ENCODE measurements at regions not wholly inside any gene's neighbourhood (a gene's known extent, or its start where the extent isn't known, plus 50 kb on each side); places are given as distances from the start of the nearest gene placed in this dataset.
"Not testable (repeated sequence)": the region's sequence is repeated elsewhere in the genome, so short reads cannot be mapped to it uniquely, and the experiment has no call there.

DNA sequence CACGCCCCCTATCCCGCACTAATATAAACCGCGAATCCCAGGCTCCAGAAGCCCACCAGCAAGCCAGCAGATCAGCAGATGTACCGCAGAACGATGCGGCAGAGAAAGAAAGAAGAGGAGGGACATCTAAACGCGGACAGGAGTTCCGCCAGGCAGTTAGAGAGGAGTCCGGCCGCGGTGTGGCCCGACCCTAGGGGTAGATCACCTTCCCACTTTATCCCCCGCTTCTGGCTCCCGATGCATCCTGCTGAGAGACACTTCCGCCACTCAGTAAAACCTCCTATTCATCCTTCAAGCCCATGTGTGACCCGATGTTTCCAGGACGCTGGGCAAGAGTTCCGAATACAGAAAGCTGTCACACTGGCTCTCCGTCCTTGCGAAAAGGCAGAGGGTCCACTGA lies 1046.8 kb downstream of the SLITRK5 start:
- H3K4me1 ChIP-seq, result no peaks in the 10 kb centered on the region
- H3K27ac ChIP-seq, result no peak overlapping the region
- H3K4me3 ChIP-seq, result no peak overlapping the region
- no peak for ATAC-seq
- H3K27me3 ChIP-seq, result no peaks in the 10 kb centered on the region
- TF ChIP-seq POLR2A (IDR thresholded peaks at IDR 0.05) (no peak), EP300 (IDR thresholded peaks at IDR 0.05) (no peak), POLR2AphosphoS5 (IDR thresholded peaks at IDR 0.05) (no peak)
- WGBS, 2 donors (ENCODE audit: low coverage in 1 of 2), result 100% methylated on average over 1 to 3 of the region's 22 CpGs
- H3K36me3 ChIP-seq, result no peaks in the 10 kb centered on the region
- peaks cover 0 to 8% (median 0%) of the 10 kb centered on the region in 3 donors for H3K9me3 ChIP-seq

- Histone ChIP-seq H3K27ac (no peak overlapping the region), H3K9me3 (peaks cover 0 to 8% (median 0%) of the 10 kb centered on the region in 3 donors), H3K27me3 (no peaks in the 10 kb centered on the region), H3K4me3 (no peak overlapping the region), H3K36me3 (no peaks in the 10 kb centered on the region), H3K4me1 (no peaks in the 10 kb centered on the region)
- ATAC-seq, result no peak
- WGBS, 2 donors (ENCODE audit: low coverage in 1 of 2), result 75 to 100% methylated on average over 1 of the region's 1 CpG
- TF ChIP-seq EP300 (IDR thresholded peaks at IDR 0.05) (no peak), POLR2AphosphoS5 (IDR thresholded peaks at IDR 0.05) (no peak), POLR2A (IDR thresholded peaks at IDR 0.05) (no peak)
- TF ChIP-seq, protein P1, sequence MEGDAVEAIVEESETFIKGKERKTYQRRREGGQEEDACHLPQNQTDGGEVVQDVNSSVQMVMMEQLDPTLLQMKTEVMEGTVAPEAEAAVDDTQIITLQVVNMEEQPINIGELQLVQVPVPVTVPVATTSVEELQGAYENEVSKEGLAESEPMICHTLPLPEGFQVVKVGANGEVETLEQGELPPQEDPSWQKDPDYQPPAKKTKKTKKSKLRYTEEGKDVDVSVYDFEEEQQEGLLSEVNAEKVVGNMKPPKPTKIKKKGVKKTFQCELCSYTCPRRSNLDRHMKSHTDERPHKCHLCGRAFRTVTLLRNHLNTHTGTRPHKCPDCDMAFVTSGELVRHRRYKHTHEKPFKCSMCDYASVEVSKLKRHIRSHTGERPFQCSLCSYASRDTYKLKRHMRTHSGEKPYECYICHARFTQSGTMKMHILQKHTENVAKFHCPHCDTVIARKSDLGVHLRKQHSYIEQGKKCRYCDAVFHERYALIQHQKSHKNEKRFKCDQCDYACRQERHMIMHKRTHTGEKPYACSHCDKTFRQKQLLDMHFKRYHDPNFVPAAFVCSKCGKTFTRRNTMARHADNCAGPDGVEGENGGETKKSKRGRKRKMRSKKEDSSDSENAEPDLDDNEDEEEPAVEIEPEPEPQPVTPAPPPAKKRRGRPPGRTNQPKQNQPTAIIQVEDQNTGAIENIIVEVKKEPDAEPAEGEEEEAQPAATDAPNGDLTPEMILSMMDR (IDR thresholded peaks at IDR 0.05), result no peak
Observed at GRCh38 chr13:88718781-88719180, 1047.6 kb downstream of the SLITRK5 start.

GRCh38 chr13:88726075-88726474 lies 1054.9 kb downstream of the SLITRK5 start:
- no peak overlapping the region for H3K27ac ChIP-seq
- H3K9me3 ChIP-seq, result peaks cover 0 to 5% (median 0%) of the 10 kb centered on the region in 3 donors
- no peaks in the 10 kb centered on the region for H3K36me3 ChIP-seq
- no peaks in the 10 kb centered on the region for H3K4me1 ChIP-seq
- no peak overlapping the region for H3K4me3 ChIP-seq
- H3K27me3 ChIP-seq, result no peaks in the 10 kb centered on the region
- no peak for ATAC-seq
- TF ChIP-seq EP300 (IDR thresholded peaks at IDR 0.05) (no peak), POLR2A (IDR thresholded peaks at IDR 0.05) (no peak), POLR2AphosphoS5 (IDR thresholded peaks at IDR 0.05) (no peak)
- no CpG with 5 or more reads among the region's 3 CpGs for WGBS, 2 donors (ENCODE audit: low coverage in 1 of 2)

GRCh38 chr13:88727236-88727635 lies 1056.1 kb downstream of the SLITRK5 start:
- H3K27me3 ChIP-seq, H3K4me3 ChIP-seq, H3K36me3 ChIP-seq, H3K4me1 ChIP-seq, H3K27ac ChIP-seq, ATAC-seq, H3K9me3 ChIP-seq: not testable (repeated sequence)
- 72 to 85% methylated on average over 2 to 6 of the region's 7 CpGs for WGBS, 2 donors (ENCODE audit: low coverage in 1 of 2)

DNA sequence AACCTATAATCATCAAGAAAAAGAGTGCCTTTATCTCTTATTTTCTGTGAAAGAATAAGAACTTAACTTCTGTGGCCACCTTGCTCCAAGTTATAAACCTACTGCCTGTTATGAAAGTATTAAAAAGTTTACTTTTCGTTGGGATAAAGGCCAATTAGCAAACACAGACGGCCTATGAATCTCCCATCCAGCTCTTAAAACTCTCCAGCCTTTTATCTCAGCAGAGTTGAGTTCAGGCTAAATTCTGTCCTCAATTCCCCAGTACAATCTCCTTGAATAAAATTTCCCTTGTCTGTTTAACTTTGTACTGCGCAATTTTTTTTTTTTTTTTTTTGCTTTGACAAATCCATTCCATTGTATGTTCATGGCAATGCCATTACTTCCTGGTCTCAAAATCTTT lies 1058.4 kb downstream of the SLITRK5 start:
- Histone ChIP-seq H3K27me3 (no peaks in the 10 kb centered on the region), H3K4me3 (no peak overlapping the region), H3K9me3 (peaks cover 0 to 5% (median 0%) of the 10 kb centered on the region in 3 donors), H3K36me3 (no peaks in the 10 kb centered on the region), H3K27ac (no peak overlapping the region), H3K4me1 (no peaks in the 10 kb centered on the region)
- no peak for ATAC-seq
- 59 to 78% methylated on average over 3 of the region's 3 CpGs for WGBS, 2 donors (ENCODE audit: low coverage in 1 of 2)
- no peak for TF ChIP-seq POLR2A (IDR thresholded peaks at IDR 0.05)
- TF ChIP-seq EP300 (IDR thresholded peaks at IDR 0.05), result no peak
- TF ChIP-seq POLR2AphosphoS5 (IDR thresholded peaks at IDR 0.05), result no peak

GRCh38 chr13:88736026-88736425 lies 1064.9 kb downstream of the SLITRK5 start:
- H3K4me3 ChIP-seq, result no peak overlapping the region
- 60 to 61% methylated on average over 2 of the region's 2 CpGs for WGBS, 2 donors (ENCODE audit: low coverage in 1 of 2)
- TF ChIP-seq POLR2A (IDR thresholded peaks at IDR 0.05) (no peak), POLR2AphosphoS5 (IDR thresholded peaks at IDR 0.05) (no peak)
- TF ChIP-seq, protein P1 (IDR thresholded peaks at IDR 0.05), result no peak
- no peaks in the 10 kb centered on the region for H3K27me3 ChIP-seq
- H3K9me3 ChIP-seq, result no peaks in the 10 kb centered on the region
- no peak overlapping the region for H3K27ac ChIP-seq
- no peak for ATAC-seq
- no peaks in the 10 kb centered on the region for H3K4me1 ChIP-seq
- no peaks in the 10 kb centered on the region for H3K36me3 ChIP-seq

GRCh38 chr13:88739195-88739594 lies 1068.0 kb downstream of the SLITRK5 start:
- no peak for ATAC-seq
- H3K4me1 ChIP-seq, result no peaks in the 10 kb centered on the region
- H3K36me3 ChIP-seq, result no peaks in the 10 kb centered on the region
- no peak overlapping the region for H3K4me3 ChIP-seq
- no peak for TF ChIP-seq POLR2AphosphoS5 (IDR thresholded peaks at IDR 0.05)
- TF ChIP-seq POLR2A (IDR thresholded peaks at IDR 0.05), result no peak
- TF ChIP-seq EP300 (IDR thresholded peaks at IDR 0.05), result no peak
- TF ChIP-seq, protein P1 (IDR thresholded peaks at IDR 0.05), result no peak
- no peak overlapping the region for H3K27ac ChIP-seq
- no peaks in the 10 kb centered on the region for H3K27me3 ChIP-seq
- H3K9me3 ChIP-seq, result no peaks in the 10 kb centered on the region
- 79 to 94% methylated on average over 3 to 4 of the region's 4 CpGs for WGBS, 2 donors (ENCODE audit: low coverage in 1 of 2)

Measured in gastroesophageal sphincter (tissue), 4 donors.